ENCODE measurements at regions not wholly inside any gene's neighbourhood (a gene's known extent, or its start where the extent isn't known, plus 50 kb on each side); places are given as distances from the start of the nearest gene placed in this dataset.

GRCh38 chr14:40129159-40129558 is 696.9 kb upstream of the FBXO33 start:
- TF ChIP-seq, protein P1, sequence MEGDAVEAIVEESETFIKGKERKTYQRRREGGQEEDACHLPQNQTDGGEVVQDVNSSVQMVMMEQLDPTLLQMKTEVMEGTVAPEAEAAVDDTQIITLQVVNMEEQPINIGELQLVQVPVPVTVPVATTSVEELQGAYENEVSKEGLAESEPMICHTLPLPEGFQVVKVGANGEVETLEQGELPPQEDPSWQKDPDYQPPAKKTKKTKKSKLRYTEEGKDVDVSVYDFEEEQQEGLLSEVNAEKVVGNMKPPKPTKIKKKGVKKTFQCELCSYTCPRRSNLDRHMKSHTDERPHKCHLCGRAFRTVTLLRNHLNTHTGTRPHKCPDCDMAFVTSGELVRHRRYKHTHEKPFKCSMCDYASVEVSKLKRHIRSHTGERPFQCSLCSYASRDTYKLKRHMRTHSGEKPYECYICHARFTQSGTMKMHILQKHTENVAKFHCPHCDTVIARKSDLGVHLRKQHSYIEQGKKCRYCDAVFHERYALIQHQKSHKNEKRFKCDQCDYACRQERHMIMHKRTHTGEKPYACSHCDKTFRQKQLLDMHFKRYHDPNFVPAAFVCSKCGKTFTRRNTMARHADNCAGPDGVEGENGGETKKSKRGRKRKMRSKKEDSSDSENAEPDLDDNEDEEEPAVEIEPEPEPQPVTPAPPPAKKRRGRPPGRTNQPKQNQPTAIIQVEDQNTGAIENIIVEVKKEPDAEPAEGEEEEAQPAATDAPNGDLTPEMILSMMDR (conservative IDR thresholded peaks at IDR 0.05): no peak
- no peak overlapping the region for H3K27ac ChIP-seq

GRCh38 chr14:40123816-40124215 is 691.6 kb upstream of the FBXO33 start:
- TF ChIP-seq, protein P1 (conservative IDR thresholded peaks at IDR 0.05): no peak
- H3K27ac ChIP-seq: no peak overlapping the region

- H3K27ac ChIP-seq: no peak overlapping the region
- TF ChIP-seq, protein P1 (conservative IDR thresholded peaks at IDR 0.05): no peak
Observed at GRCh38 chr14:40122968-40123648, 690.9 kb upstream of the FBXO33 start.

DNA sequence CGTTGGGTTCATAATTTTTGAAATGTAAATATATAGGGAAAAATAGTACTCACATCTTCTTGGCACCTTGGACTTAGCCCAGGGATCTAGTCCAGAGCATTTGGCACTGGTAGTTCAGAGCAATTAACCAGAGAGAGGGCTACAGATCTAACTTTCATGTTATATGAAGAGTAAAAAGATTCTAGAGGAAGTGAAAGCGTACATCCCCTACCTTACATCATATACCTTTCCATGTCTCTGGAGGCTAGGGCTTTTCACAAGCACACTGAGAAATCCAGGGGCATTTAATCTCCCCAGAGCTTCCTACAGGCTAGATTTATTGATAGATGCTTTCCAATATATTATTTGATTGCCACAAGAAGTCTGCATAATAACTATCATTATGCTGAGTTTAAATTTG is 687.5 kb upstream of the FBXO33 start:
- H3K27ac ChIP-seq: no peak overlapping the region
- TF ChIP-seq, protein P1 (conservative IDR thresholded peaks at IDR 0.05): no peak

DNA sequence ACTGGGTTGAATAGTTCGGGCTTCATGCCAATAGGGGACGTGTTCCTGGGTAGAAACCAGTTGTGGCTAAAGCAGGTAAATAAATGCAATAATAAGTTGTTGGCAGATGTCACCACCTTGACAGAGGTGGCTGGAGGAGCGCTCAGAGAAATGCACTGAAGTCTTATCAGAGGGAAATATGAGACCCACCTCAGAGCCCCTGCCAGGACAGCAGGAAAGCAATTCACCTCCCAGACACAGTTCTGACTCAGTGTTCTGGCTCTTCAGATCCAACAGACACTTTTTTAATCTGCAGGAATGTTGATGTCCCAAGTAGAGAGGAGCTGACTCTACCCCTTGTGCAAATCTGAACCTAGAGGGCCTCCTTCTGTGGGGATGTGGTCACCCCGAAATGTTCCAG is 687.1 kb upstream of the FBXO33 start:
- TF ChIP-seq, protein P1 (conservative IDR thresholded peaks at IDR 0.05): no peak
- no peak overlapping the region for H3K27ac ChIP-seq

GRCh38 chr14:40115583-40115982 is 683.4 kb upstream of the FBXO33 start:
- H3K27ac ChIP-seq: no peak overlapping the region
- TF ChIP-seq, protein P1 (conservative IDR thresholded peaks at IDR 0.05): no peak

DNA sequence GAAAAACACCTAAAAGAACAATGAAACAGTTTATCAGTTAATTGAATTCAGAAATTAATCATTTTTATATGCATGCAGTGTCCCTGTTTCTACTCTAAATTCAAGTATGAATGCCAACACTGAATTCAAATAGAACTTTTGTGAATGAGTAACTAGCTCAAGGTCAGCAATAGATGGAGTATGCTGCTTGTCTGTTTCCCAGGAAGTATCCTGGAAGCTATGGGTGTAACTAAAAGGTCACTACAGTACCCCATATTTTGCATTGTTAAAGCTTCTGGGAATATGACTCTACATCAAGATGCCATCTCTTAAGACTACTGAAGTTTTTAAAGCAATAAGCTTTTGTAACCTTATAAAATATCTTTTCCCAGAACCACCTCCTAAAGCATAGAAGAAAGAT is 681.4 kb upstream of the FBXO33 start:
- TF ChIP-seq, protein P1 (conservative IDR thresholded peaks at IDR 0.05): no peak
- H3K27ac ChIP-seq: no peak overlapping the region

Data from VCaP (cell line).